NCI-H128 (cell line): ENCODE measurements at regions not wholly inside any gene's neighbourhood (a gene's known extent, or its start where the extent isn't known, plus 50 kb on each side); places are given as distances from the start of the nearest gene placed in this dataset.
"Not testable (repeated sequence)": the region's sequence is repeated elsewhere in the genome, so short reads cannot be mapped to it uniquely, and the experiment has no call there.

ENCODE experiments used
- DNase-seq: peaks from one replicate; lab custom pipeline; 2025; ENCODE audit not compliant: unreplicated experiment; lab: John Stamatoyannopoulos, UW

GRCh38 chr16:52657924-52658323 lies 111.0 kb upstream of the TOX3 start:
- no peak for DNase-seq

- DNase-seq = not testable (repeated sequence)
Measured at GRCh38 chr16:52655916-52656315, 109.0 kb upstream of the TOX3 start.

GRCh38 chr16:52655156-52655555 lies 108.2 kb upstream of the TOX3 start:
- DNase-seq = not testable (repeated sequence)

GRCh38 chr16:52652033-52652432 lies 105.1 kb upstream of the TOX3 start:
- no peak for DNase-seq

GRCh38 chr16:52650789-52651188 lies 103.8 kb upstream of the TOX3 start:
- no peak for DNase-seq

GRCh38 chr16:52650318-52650717 lies 103.4 kb upstream of the TOX3 start:
- no peak for DNase-seq

GRCh38 chr16:52649870-52650269 lies 102.9 kb upstream of the TOX3 start:
- no peak for DNase-seq

GRCh38 chr16:52647588-52647987 lies 100.6 kb upstream of the TOX3 start:
- no peak for DNase-seq

- DNase-seq = no peak
Measured at GRCh38 chr16:52643006-52643405, 96.1 kb upstream of the TOX3 start.

- no peak for DNase-seq
Measured at GRCh38 chr16:52634528-52634927, 87.6 kb upstream of the TOX3 start.

GRCh38 chr16:52634104-52634503 lies 87.2 kb upstream of the TOX3 start:
- DNase-seq = no peak

- DNase-seq = no peak
Measured at GRCh38 chr16:52633230-52633629, 86.3 kb upstream of the TOX3 start.

GRCh38 chr16:52631711-52632110 lies 84.8 kb upstream of the TOX3 start:
- DNase-seq = no peak

GRCh38 chr16:52630711-52631110 lies 83.8 kb upstream of the TOX3 start:
- DNase-seq = no peak

- DNase-seq = no peak
Measured at GRCh38 chr16:52629296-52629695, 82.4 kb upstream of the TOX3 start.

GRCh38 chr16:52624891-52625290 lies 77.9 kb upstream of the TOX3 start:
- DNase-seq = no peak

- no peak for DNase-seq
Measured at GRCh38 chr16:52621651-52622050, 74.7 kb upstream of the TOX3 start.

- no peak for DNase-seq
Measured at GRCh38 chr16:52618753-52619497, 72.0 kb upstream of the TOX3 start.

- DNase-seq = no peak
Measured at GRCh38 chr16:52617591-52617990, 70.6 kb upstream of the TOX3 start.

GRCh38 chr16:52613508-52613907 lies 66.6 kb upstream of the TOX3 start:
- no peak for DNase-seq

GRCh38 chr16:52611817-52612673 lies 65.1 kb upstream of the TOX3 start:
- no peak for DNase-seq

- DNase-seq = no peak
Measured at GRCh38 chr16:52603015-52603414, 56.1 kb upstream of the TOX3 start.
